Smooth muscle cell of the brain vasculature (primary cell): ENCODE measurements at regions not wholly inside any gene's neighbourhood (a gene's known extent, or its start where the extent isn't known, plus 50 kb on each side); places are given as distances from the start of the nearest gene placed in this dataset.
"Not testable (repeated sequence)": the region's sequence is repeated elsewhere in the genome, so short reads cannot be mapped to it uniquely, and the experiment has no call there.

ENCODE experiments used
- DNase-seq: peaks from one replicate; pipeline ENCODE4 v3.0.0-alpha.2; 2012; ENCODE audit warnings: low read depth, low spot score

DNA sequence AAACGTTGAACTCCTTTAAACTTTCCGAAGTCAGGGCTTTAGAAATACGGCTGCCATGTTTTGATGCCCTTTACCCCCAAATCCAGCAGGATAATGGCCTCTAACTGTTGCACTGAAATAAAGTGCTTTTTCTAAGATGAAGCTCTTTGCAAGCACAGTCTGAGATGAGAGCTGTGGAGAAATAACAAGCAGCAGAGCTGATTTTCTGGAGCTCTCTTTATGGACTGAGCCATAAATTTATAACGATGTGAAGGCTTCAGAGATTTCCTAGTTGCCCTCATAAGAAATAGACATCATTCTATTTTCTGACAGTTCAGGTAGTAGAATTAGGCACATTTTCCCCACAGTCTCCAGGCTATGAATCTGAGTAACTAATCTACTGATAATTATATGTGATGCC, 567.3 kb downstream of the PDHA2 start:
- DNase-seq: no peak

DNA sequence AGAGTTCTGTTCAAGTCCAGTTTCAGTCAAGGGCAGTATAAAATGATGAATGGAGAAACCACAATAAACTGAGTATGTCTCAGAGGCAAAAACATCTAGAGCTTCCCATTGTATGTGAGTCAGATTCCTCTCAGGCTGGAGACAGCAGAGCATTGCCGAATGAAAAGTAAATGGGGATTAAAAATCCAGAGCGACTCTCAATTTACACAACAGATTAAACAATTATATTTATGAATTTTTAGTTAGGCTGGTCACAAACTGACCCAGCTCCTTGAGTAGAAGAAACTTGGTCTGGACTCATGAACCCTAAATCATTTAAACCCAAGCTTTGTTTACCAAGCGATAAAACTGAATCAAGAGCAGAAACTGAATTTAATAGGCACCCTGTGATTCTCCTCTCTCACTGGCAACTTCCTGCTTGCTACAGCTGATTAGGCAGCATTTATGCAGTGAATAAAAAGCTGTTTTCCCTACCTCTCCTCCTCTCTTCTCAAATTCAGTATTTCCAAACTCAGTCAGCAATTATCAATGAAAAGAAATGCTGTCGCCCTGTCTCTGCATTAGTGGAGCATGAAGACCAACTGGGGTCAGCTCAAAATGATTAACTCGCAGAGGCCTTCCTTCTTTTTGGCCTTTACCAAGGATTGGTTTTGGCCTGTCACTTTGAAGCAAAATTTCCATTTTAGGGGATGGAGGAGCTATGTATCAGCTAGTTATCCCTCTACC, 568.0 kb downstream of the PDHA2 start:
- peak; percentile 1 for DNase-seq

DNA sequence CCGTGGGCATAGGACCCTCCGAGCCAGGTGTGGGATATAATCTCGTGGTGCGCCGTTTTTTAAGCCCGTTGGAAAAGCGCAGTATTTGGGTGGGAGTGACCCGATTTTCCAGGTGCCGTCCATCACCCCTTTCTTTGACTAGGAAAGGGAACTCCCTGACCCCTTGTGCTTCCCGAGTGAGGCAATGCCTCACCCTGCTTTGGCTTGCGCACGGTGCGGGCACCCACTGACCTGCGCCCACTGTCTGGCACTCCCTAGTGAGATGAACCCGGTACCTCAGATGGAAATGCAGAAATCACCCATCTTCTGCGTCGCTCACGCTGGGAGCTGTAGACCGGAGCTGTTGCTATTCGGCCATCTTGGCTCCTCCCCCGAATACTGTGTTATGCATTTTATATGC, 575.0 kb downstream of the PDHA2 start:
- DNase-seq: not testable (repeated sequence)

DNA sequence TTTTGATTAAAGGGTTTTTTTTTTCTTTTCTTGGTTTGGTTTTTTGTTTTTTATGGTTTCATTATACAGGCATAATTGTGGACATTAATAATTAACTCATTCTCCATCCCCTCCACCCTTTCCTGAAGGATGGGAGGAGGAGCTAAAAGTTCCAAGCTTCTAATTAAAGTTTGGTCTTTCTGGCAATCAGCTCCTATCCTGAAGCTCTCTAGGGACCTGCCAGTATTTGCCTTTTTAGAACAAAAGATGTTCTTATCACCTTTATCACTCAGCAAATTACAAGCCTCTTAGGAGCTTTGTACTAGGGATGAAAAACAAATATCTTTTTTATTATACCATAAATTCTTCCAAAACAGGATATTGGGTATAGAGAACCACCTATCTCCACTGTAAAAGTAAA, 589.8 kb downstream of the PDHA2 start:
- DNase-seq: no peak

DNA sequence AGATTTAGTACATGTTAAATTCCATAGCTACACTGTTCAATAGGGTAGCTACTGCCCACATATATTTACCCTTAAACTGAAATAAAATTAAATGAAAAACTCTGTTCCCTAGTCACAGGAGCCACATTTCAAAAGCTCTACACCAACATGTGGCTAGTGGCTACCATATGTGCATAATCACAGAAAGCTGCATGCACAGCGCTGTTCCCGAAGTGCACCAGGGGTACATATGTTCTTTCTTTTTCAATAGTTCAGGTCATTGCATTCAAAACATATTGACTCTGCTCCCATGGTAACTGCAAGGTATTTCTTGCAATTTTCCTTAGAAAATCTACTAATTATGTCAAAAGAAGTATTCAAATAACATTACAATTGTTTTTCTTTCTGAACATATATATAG, 591.2 kb downstream of the PDHA2 start:
- DNase-seq: no peak

DNA sequence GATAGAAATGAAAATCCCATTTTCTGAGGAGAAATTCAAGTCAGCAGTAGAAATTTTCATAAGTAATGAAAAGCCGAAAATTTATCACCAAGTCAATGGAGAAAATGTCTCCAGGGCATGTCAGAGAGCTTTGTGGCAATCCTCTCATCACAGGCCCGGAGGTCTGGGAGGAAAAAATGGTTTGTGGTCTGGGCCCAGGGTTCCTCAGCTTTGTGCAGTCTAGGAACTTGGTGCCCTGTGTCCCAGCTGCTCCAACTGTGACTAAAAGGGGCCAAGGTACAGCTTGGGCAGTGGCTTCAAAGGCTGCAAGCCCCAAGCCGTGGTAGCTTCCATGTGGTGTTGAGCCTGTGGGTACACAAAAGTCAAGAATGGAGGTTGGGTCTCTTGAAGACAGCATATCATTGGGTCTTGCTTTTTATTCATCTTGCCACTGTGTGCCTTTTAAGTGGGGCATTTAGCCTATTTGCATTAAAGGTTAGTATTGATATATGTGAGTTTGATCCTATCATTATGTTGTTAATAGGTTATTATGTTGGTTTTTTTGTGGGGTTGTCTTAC, 608.5 kb downstream of the PDHA2 start:
- DNase-seq: no peak

DNA sequence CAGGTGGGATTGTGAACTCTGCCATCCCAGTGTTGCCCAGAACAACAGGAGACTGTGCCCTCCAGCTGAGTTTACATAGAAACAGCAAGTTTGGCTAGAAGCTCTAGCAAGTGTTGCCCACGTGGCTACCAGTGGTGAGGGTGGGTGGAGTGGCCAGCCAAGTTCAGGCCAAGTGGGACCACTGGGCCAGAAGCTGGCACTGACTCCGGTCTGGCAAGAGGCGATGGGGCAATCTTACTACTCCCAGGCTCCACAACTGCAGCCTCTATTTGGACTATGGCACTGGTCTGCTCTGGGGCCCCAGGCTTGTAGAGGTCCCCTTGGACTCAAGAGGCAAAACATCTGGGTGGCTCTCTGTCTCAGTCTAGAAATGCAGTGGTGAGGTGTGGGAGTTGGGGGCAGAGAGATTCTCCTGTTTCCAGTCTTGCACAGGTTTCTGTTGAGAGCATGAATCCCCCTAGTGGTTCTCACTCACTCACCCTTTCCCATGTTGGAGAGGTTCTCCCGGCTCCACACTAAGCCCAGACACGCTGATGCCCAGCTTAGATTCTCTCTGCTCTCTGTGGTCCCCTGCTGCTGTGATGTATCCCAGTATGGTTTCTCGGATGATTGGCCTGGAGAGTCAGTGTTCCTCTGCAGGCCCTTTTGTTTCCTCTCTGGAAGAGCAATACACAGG, 615.3 kb downstream of the PDHA2 start:
- DNase-seq: no peak

DNA sequence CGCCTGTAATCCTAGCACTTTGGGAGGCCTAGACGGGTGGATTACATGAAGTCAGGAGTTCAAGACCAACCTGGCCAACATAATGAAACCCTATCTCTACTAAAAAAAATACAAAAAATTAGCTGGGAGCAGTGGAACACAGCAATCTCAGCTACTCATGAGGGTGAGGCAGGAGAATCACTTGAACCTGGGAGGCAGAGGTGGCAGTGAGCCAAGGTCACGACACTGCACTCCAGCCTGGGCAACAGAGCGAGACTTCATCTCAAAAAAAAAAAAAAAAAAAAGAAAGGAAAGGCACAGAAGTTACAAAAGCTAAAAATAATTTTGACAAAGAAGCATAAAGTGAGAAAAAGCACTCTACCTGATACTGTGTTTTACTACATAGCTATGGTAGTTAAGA, 618.1 kb downstream of the PDHA2 start:
- DNase-seq: not testable (repeated sequence)

DNA sequence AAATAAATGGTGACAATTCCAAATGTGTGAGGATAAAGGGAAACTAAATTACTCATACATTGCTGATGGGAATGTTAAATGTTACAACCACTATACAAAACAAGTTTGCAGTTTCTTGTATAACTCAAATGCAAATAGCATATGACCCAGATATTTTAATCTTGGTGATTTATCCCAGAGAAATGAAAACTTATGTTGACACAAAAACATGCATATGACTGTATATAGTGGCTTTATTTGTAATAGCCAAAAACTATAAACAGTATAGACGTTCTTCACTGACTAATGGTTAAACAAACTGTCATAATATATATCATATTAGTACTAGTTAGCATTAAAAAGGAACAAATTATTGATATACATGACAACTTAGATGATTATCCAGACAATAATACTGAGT, 619.2 kb downstream of the PDHA2 start:
- no peak for DNase-seq

DNA sequence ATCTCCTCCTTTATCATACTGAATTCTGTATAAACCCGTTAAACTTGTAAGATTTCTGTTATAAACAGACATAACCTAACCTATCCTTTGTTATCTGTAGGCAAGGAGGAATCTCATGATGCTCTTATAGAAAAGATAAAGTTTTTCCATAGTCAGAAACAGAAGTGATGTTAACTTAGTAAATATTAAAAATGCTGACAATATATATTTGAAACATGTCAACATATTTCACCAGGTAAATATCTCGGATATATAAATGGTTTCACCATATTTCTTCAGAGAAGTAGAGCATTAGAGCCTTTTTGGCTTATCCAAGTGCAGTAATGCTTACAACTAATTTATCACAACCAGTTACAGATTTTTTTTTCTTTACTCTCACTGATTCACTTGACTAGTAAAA, 625.9 kb downstream of the PDHA2 start:
- DNase-seq: no peak

DNA sequence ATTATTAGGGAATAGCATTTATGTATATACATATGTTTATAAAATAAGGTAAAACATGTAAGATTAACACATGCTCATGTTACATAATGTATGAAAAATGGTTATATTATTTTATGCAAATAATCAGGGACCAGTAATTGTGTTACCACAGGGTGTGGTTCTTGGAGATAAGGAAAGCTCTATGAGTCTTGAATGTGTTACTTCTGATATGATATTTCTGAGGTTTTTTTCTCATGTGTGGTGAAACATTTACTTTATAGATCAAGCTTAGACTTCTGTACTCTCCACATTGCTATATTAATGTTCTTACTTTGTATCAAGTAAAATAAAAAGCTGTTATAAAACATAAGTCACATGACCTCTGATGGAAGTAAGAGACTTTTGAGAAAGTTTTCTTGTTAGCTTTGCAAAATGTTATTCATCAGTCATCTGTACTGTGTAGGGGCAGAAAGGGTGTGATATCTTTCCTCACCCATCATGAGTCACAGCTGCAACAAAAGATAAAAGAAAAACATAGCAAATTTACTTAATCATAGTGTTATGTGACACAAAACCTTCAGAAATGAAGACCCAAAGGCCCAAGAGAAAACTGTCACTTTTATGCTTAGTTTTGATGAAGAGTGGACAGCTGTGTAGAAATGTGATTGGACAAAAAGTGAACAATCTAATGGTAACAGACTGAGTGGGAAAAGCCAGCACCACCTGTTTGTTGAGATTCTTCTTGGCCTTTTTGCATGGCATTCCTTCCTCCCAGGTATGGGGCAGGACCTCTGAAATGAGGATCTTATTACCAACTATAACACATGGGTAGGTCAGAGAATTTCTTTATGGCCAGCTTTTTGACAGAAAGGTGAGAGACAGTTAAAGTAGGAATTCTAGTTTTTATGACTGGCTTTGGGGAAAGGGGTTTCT, 632.3 kb downstream of the PDHA2 start:
- no peak for DNase-seq

DNA sequence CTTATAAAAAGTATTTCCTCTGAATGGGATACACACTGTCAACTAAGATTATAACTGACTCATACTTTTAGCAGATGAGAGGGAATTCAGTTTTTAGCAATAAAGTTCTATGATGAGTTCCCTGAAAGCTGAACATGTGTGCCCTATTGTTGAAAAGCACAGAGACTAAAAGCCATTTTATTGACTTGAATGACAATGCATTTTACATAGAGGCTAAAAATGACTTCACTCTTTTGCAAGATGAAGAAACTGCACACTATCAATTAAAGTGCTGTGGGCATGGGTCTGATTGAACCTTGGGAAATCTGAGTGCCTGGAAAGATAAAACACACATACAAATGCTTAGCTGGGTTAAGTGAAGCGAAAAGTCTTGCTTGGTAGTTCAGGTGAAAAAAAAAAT, 633.4 kb downstream of the PDHA2 start:
- no peak for DNase-seq

DNA sequence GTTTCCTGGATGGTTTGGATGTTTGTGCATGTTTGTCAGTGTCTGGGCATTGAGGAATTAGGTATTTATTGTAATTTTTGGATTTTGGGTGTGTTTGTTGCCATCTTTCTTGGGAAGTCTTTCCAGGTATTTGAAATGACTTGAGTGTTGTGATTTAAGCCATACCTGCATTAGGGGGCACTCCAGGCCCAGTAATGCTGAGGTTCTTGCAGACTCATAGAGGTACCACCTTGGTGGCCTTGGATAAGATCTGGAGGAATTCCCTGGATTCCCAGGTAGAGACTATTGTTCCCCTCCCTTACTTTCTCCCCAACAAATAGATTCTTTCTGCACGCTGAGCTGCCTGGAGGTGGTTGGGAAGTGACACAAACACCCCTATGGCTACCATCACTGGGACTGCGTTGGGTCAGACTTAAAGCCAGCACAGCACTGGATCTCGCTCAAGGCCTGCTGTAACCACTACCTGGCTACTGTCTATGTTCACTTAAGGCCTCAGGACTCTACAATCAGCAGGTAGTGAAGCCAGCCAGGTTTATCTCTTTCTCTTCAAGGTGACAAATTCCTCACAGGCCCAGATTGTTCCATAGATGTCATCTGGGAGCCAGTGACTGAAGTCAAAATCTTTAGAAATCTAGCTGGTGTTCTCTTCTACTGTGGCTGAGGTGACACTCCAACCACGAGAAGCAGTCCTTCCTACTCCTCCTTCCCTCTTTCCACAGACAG, 643.6 kb downstream of the PDHA2 start:
- DNase-seq: no peak

DNA sequence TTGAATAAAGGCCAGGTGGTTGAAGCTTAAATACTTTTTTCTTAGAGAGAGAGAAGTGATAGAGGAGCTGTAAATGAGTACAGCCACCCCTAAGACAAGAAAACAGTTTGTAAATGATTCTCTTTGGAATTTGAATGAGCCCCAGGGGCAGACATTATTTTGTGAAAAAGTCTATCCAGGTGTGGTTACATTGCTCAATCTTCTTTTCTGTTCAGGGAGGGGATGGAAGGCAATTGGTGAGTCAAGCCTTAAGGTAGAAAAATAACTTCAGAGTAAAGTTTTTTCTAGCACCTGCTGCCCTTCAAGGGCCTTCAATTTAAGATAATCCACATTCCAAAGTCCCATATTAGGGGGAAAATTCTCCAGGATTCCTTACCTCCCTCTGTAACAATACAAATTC, 646.7 kb downstream of the PDHA2 start:
- no peak for DNase-seq

DNA sequence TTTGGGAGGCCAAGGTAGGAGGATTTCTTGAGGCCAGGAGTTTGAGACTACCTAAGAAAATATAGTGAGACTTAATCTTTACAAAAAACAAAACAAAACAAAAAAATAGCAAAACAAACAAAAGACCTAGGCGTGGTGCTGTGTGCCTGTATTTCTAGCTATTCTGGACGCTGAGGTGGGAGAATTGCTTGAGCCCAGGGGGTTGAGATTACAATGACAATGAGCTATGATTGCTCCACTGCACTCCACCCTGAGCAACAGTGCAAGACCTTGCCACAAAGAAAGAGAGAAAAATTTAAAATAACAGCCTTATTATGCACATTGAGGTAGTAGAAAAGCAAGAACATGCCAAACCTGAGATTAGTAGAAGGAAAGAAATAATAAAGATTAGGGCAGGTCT, 657.7 kb downstream of the PDHA2 start:
- DNase-seq: no peak

DNA sequence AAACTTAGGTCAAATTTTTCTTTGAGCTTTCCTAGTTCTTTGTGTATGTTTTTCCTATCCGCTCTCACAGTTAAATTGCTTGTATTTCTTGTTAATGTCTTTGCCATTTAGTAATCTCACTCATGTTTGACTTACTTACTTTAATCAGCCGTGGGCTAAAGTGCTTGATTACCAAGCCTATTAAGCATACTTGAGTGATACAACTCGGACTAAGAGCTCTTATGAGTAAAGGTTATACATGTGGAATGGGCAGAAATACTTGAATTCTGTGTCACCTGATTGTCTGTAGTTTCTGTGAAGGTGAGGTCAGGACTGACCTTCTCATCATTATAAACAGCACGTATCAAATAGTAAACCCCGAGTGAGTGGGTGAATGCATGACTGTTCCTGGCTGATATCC, 664.5 kb downstream of the PDHA2 start:
- DNase-seq: no peak

DNA sequence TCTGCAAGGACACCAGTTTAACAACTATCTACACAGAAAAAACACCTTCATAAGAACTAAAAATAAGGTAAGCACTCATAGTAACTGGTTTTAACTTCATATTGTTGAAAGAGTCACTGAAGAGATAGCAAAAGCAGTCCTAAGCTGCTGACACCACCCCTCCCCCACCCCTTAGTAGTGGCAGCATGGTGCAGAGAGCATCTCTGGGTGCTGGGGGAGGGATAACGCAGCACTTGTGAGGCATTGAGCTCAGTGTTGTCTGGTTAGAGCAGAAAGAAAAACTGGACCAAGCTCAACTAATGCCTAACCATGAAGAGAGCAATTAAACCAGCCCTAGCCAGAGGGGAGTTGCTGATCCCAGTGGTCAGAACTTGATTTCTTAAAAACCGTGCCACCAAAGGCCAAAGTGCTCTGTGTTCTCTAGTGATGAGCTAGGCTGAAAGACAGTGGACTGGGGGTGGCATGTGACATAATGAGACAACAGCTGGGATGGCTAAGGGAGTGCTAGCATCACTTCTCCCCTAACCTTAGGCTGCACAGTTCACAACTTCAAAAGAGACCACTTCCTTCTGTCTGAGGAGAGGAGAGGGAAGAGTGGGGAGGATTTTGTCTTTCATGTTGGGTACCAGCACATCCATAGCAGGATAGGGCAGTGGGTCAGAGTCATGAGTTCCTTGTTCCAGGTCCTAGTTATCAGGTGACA, 669.3 kb downstream of the PDHA2 start:
- DNase-seq: no peak

DNA sequence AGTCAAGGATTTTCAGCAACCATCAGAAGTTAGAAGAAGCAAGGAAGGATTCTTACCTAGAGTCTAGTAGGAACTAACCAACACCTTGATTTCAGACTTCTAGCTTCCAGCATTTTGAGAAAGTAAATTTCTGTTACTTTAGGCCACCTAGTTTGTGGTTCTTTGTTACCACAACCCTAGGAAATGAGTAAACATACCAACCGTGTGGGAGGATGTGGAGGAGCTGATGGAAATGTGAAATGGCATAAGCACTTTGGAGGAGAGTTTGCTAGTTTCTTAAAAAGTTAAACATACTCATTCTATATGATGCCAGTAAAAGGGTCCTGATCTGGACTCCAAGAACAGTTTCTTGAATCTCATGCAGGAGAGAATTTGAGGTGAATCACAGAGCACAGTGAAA, 679.4 kb downstream of the PDHA2 start:
- no peak for DNase-seq

DNA sequence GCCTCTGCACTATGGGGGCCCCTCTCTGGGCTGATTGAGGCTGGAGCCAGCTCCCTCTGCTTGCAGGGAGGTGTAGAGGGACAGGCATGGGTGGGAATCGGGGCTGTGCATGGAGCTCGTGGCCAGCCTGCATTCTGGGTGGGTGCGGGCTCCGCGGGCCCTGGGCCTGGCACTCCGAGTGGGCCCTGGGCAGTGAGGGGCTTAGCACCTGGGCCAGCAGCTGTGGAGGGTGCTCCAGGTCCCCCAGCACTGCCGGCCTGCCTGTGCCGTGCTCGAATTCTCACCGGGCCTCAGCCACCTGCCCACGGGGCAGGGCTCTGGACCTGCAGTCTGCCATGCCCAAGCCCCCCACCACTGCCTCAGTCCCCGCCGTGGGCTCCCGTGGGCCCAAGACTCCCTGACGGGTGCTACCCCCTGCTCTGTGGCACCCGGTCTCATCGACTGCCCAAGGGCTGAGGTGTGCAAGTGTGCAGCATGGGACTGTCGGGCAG, 681.2 kb downstream of the PDHA2 start:
- DNase-seq: no peak

DNA sequence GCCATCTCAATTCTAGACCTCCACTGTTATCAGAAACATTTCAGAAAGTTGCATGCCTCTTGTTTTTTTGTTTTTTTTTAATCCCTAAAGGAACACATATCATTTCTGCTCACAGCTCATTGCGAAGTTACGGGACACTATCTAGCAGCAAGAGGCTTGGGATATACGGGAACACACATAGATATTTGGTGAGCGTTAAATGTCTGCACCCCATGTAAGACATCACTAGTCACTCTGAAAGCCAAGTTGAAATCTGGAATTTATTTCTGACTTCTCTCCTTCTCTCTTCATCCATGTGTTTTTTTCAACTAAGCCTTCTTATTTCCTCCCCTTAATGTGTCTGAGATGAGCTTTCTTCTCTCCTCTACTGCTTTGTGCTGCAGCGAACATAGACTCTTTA, 683.7 kb downstream of the PDHA2 start:
- no peak for DNase-seq
